HCT116 (cell line): ENCODE measurements at regions not wholly inside any gene's neighbourhood (a gene's known extent, or its start where the extent isn't known, plus 50 kb on each side); places are given as distances from the start of the nearest gene placed in this dataset.
A peak's percentile ranks its signal among the peaks of the same experiment; 100 is the strongest.
"Not testable (repeated sequence)": the region's sequence is repeated elsewhere in the genome, so short reads cannot be mapped to it uniquely, and the experiment has no call there.

ENCODE experiments used
- ATAC-seq: fragments of 200-7000 bp; cut with Tn5 transposase; 2 replicates; pipeline ENCODE4 v1.9.1; 2020; ENCODE audit warnings: mild to moderate bottlenecking, moderate library complexity
- BruUV-seq: library from RNA; stranded (reverse); fragments of 400-500 nt; replicated peaks from 2 replicates; lab custom pipeline; 2021; lab: Mats Ljungman, UMichigan
- CTCF ChIA-PET: fragments of 300-600 bp; sonication (Branson Sonifier 250); formaldehyde crosslinking; loops from one replicate; lab custom pipeline; 2021; ENCODE audit warnings: antibody characterized with exemption; lab: Charles Lee
- POLR2A ChIA-PET: fragments of 300-600, 350-600 bp; sonication (Branson Sonifier 250); formaldehyde crosslinking; loops from one replicate; lab custom pipeline; 2021; ENCODE audit warnings: antibody characterized with exemption; lab: Charles Lee
- RAD21 ChIA-PET, 2 experiments: fragments of 300-600 bp; sonication (Branson Sonifier 250); formaldehyde crosslinking; loops; one replicate each; lab custom pipeline; 2023; ENCODE audit warnings: low total read pairs in 2 of 2; ENCODE audit not compliant: uncharacterized antibody in 2 of 2, unreplicated experiment in 2 of 2, low non-redundant PET in 1 of 2; lab: Charles Lee
- DNase-seq: peaks from one replicate; pipeline ENCODE4 v3.0.0-alpha.2; 2010; ENCODE audit warnings: low read depth, low spot score
- H2AFZ ChIP-seq: fragments of 200-600 bp; shearing (Covaris generic), sonication (generic); 2 replicates; pipeline ENCODE4 v1.6.1; 2017; ENCODE audit warnings: low read depth, mixed run types, mixed read lengths, antibody characterized with exemption, low read length; ENCODE audit not compliant: poor library complexity, severe bottlenecking
- H3K27ac ChIP-seq: 2 replicates; pipeline ENCODE4 v1.5.1; 2012; ENCODE audit warnings: low read depth, low read length
- H3K27me3 ChIP-seq: fragments of 200-600 bp; sonication (generic); 2 replicates; pipeline ENCODE4 v1.6.1; 2016; ENCODE audit warnings: mixed run types, low read length, mixed read lengths; ENCODE audit not compliant: insufficient read depth
- H3K36me3 ChIP-seq, 2 experiments: fragments of 200-500 bp in 1 of 2; fragments of 200-600 bp in 1 of 2; sonication (Bioruptor generic) in 1 of 2; sonication (generic) in 1 of 2; 2 replicates each; pipeline versions ENCODE4 v1.5.1 to v1.6.1; 2014 to 2016; ENCODE audit warnings: low read length in 2 of 2, inconsistent platforms in 1 of 2, mixed read lengths in 1 of 2, mixed run types in 1 of 2; ENCODE audit not compliant: insufficient read depth in 2 of 2, control insufficient read depth in 1 of 2
- H3K4me1 ChIP-seq, 2 experiments: fragments of 200-600 bp in 1 of 2; sonication (generic) in 1 of 2; 2 replicates each; pipeline versions ENCODE4 v1.5.1 to v1.6.1; 2012 to 2017; ENCODE audit warnings: low read length in 2 of 2, inconsistent platforms in 1 of 2, mild to moderate bottlenecking in 1 of 2, mixed read lengths in 1 of 2, mixed run types in 1 of 2, moderate library complexity in 1 of 2; ENCODE audit not compliant: insufficient read depth in 2 of 2, control insufficient read depth in 1 of 2
- H3K4me2 ChIP-seq: fragments of 200-600 bp; sonication (generic); 2 replicates; pipeline ENCODE4 v1.6.1; 2017; ENCODE audit warnings: mixed run types, low read length, mixed read lengths
- H3K4me3 ChIP-seq, 2 experiments: fragments of 200-600 bp in 1 of 2; sonication (generic) in 1 of 2; replicated peaks in 1 of 2; 2 replicates each; pipeline ENCODE4 v1.5.1; 2011 to 2016; ENCODE audit warnings: low read length in 2 of 2, control low read depth in 1 of 2, low read depth in 1 of 2, mild to moderate bottlenecking in 1 of 2, mixed read lengths in 1 of 2, mixed run types in 1 of 2
- H3K79me2 ChIP-seq: fragments of 200-600 bp; sonication (generic); 2 replicates; pipeline ENCODE4 v1.6.1; 2017; ENCODE audit warnings: mild to moderate bottlenecking, mixed run types, low read length, moderate library complexity, mixed read lengths; ENCODE audit not compliant: insufficient read depth
- H3K9ac ChIP-seq: fragments of 200-600 bp; sonication (generic); 2 replicates; pipeline ENCODE4 v1.6.1; 2016; ENCODE audit warnings: low read length, mixed read lengths
- H3K9me2 ChIP-seq: fragments of 200-600 bp; sonication (generic), shearing (Covaris generic); 2 replicates; pipeline ENCODE4 v1.6.1; 2017; ENCODE audit warnings: mixed run types, mild to moderate bottlenecking, moderate library complexity; ENCODE audit not compliant: insufficient read depth
- H3K9me3 ChIP-seq, 2 experiments: fragments of 200-500 bp in 1 of 2; fragments of 200-600 bp in 1 of 2; sonication (Bioruptor generic) in 1 of 2; sonication (generic) in 1 of 2; 2 replicates each; pipeline ENCODE4 v1.6.1; 2014 to 2017; ENCODE audit warnings: low read length in 2 of 2, mixed read lengths in 2 of 2, inconsistent platforms in 1 of 2, low read depth in 1 of 2, mild to moderate bottlenecking in 1 of 2, mixed run types in 1 of 2, moderate library complexity in 1 of 2; ENCODE audit not compliant: control insufficient read depth in 1 of 2, insufficient read depth in 1 of 2
- H4K20me1 ChIP-seq: fragments of 200-600 bp; sonication (generic), shearing (Covaris generic); 2 replicates; pipeline ENCODE4 v1.6.1; 2017; ENCODE audit warnings: mixed run types, mild to moderate bottlenecking, moderate library complexity; ENCODE audit not compliant: insufficient read depth
- intact Hi-C: fragments of 100-400 bp; cut with micrococcal nuclease; formaldehyde crosslinking; loops from 2 replicates; pipeline ENCODE4 v1.10.0; 2022

GRCh38 chr5:177664737-177665136, 64.8 kb downstream of the B4GALT7 start:
- CTCF ChIA-PET, H3K9me2 ChIP-seq, H4K20me1 ChIP-seq, H3K9ac ChIP-seq, H3K9me3 ChIP-seq, H3K4me3 ChIP-seq, intact Hi-C loops, H3K27ac ChIP-seq, H3K79me2 ChIP-seq, H2AFZ ChIP-seq, H3K4me2 ChIP-seq, H3K36me3 ChIP-seq, ATAC-seq, DNase-seq, POLR2A ChIA-PET, RAD21 ChIA-PET, BruUV-seq, H3K27me3 ChIP-seq, H3K4me1 ChIP-seq: not testable (repeated sequence)

GRCh38 chr5:177665172-177665571, 65.2 kb downstream of the B4GALT7 start:
- RAD21 ChIA-PET, H3K4me3 ChIP-seq, CTCF ChIA-PET, ATAC-seq, H3K27ac ChIP-seq, DNase-seq, H3K4me1 ChIP-seq, H2AFZ ChIP-seq, POLR2A ChIA-PET, H3K9ac ChIP-seq, BruUV-seq, H3K4me2 ChIP-seq, H3K9me3 ChIP-seq, H3K36me3 ChIP-seq, H3K9me2 ChIP-seq, H3K79me2 ChIP-seq, H4K20me1 ChIP-seq, intact Hi-C loops, H3K27me3 ChIP-seq: not testable (repeated sequence)

DNA sequence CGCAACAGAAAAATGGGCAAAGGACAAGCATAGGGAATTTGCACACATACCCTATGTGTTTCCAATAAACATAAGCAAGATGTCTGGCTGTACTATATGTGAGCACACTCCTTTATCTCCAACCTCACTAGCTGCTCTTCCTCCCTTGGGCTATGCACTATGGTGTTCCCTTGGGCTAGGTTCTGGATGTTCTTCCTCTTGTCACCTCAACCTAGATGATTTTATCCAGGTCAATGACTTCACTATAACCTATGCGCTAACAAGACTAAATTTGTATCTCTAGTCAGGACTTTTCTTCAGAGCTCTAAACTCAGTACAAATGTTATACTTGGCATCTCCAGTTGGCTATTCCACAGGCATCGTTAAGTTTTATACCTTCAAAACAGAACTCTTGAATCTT, 66.0 kb downstream of the B4GALT7 start:
- H3K9ac ChIP-seq, RAD21 ChIA-PET, DNase-seq, H3K79me2 ChIP-seq, H3K4me1 ChIP-seq, H3K4me3 ChIP-seq, ATAC-seq, H3K9me2 ChIP-seq, H3K36me3 ChIP-seq, BruUV-seq, H4K20me1 ChIP-seq, H3K27me3 ChIP-seq, intact Hi-C loops, H3K27ac ChIP-seq, H2AFZ ChIP-seq, H3K9me3 ChIP-seq, CTCF ChIA-PET, H3K4me2 ChIP-seq, POLR2A ChIA-PET: not testable (repeated sequence)

DNA sequence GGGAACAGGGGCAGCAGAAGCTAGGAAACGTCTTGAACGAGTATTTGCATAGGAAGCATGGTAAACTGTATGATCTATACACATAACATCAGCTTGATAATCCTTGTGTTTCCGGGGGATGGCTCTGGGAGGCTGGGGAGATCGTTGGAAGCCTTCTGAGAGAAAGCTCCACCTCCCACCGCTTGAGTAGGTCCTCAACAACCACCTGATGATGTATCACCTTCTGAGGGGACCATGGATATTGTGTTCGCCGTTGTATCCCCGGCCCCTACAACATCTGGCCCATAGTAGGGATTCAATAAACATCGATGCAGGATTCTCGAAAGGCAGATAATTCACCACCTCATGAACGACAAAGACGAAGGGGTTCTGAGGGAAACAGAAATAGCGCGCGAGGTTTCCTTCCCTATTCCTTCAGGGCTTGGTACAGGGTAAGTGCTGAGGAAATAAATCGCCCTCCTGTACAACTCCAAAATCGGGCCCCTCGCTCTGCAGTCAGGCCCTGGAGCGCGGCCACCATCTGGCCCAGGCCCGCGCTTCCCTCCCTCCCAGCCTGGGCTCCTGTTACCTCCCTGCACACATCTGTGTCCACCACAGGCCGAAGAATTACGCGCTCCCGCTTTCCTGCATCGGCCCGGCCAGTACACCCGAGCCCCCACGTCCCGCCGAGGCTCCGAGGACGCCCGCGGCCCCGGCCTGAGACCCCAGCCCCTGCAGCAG, 71.3 kb downstream of the B4GALT7 start:
- H3K4me1 ChIP-seq, H4K20me1 ChIP-seq, H3K9ac ChIP-seq, H3K27ac ChIP-seq, CTCF ChIA-PET, H3K9me2 ChIP-seq, H3K36me3 ChIP-seq, H3K9me3 ChIP-seq, DNase-seq, RAD21 ChIA-PET, POLR2A ChIA-PET, intact Hi-C loops, H2AFZ ChIP-seq, H3K79me2 ChIP-seq, H3K27me3 ChIP-seq: not testable (repeated sequence)
- H3K4me2 ChIP-seq, result peak overlapping the region; percentile 43
- BruUV-seq, result TSS peak; percentile 70
- ATAC-seq, result peak; percentile 67
- peak overlapping the region; percentile 26 to 34; a peak in 3 of 4 replicates for H3K4me3 ChIP-seq
